Effector memory CD8-positive, alpha-beta T cell (primary cell): ENCODE measurements at regions not wholly inside any gene's neighbourhood (a gene's known extent, or its start where the extent isn't known, plus 50 kb on each side); places are given as distances from the start of the nearest gene placed in this dataset.

Experiments
- ATAC-seq: fragments of 150-1000 bp; cut with Tn5 transposase; replicated peaks from 2 replicates; pipeline ENCODE4 v1.10.0; 2021; ENCODE audit warnings: mild to moderate bottlenecking, moderate library complexity
- DNase-seq, 3 experiments: peaks; one replicate each; pipeline ENCODE4 v3.0.0; 2021
- H3K27ac Mint-ChIP-seq, 2 donors: one replicate each; pipeline ENCODE4 v1.8.0; 2022; ENCODE audit warnings: mild to moderate bottlenecking in 2 of 2, mixed read lengths in 2 of 2, moderate library complexity in 2 of 2
- H3K27me3 Mint-ChIP-seq, 2 donors: one replicate each; pipeline ENCODE4 v1.8.0; 2022; ENCODE audit warnings: mixed read lengths in 2 of 2
- H3K36me3 Mint-ChIP-seq: one replicate; pipeline ENCODE4 v1.8.0; 2022; ENCODE audit warnings: mild to moderate bottlenecking, moderate library complexity, mixed read lengths; ENCODE audit not compliant: insufficient read depth
- H3K4me1 Mint-ChIP-seq, 2 donors: one replicate each; pipeline ENCODE4 v1.8.0; 2022; ENCODE audit warnings: low read depth in 2 of 2, mixed read lengths in 2 of 2
- H3K4me3 Mint-ChIP-seq, 2 donors: one replicate each; pipeline ENCODE4 v1.8.0; 2022; ENCODE audit warnings: mild to moderate bottlenecking in 2 of 2, mixed read lengths in 2 of 2, moderate library complexity in 2 of 2
- H3K9me3 Mint-ChIP-seq, 2 donors: one replicate each; pipeline ENCODE4 v1.8.0; 2022; ENCODE audit warnings: mixed read lengths in 2 of 2

DNA sequence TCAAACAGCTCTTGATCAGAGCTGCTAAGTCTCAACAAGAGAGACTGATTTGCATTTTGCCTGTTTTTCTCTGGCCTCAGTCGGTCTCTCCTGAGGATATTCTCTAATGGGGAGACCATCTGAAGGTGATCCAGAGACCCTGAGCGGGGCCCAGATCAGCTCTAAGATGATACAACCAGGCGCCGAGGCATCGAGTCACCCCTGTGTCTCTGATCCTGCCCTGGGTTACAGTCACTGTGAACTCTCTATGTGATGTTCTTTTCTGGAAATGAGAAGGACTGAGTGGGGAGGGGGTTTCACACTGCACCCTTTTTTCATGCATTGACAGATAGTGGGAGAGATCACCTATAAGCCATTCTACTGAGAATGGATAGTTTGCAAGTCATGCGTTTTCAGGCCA is 247.6 kb upstream of the PWP1 start:
- Mint-ChIP-seq H3K36me3 (no peaks in the 10 kb centered on the region), H3K27me3 (no peaks in the 10 kb centered on the region), H3K4me3 (no peak overlapping the region), H3K27ac (no peak overlapping the region), H3K9me3 (no peaks in the 10 kb centered on the region), H3K4me1 (peaks cover 16 to 20% of the 10 kb centered on the region in 2 donors)
- DNase-seq (no peak), ATAC-seq (no peak)

- Mint-ChIP-seq H3K4me1 (peaks cover 22 to 26% of the 10 kb centered on the region in 2 donors), H3K27ac (peak overlapping the region in 1 of 2 donors; percentile 44), H3K36me3 (no peaks in the 10 kb centered on the region), H3K27me3 (no peaks in the 10 kb centered on the region), H3K9me3 (no peaks in the 10 kb centered on the region), H3K4me3 (no peak overlapping the region)
- ATAC-seq, result no peak
- no peak for DNase-seq
Observed at GRCh38 chr12:107439026-107439738, 246.4 kb upstream of the PWP1 start.

GRCh38 chr12:107440606-107441005 is 245.0 kb upstream of the PWP1 start:
- no peaks in the 10 kb centered on the region for H3K9me3 Mint-ChIP-seq
- no peak for ATAC-seq
- no peaks in the 10 kb centered on the region for H3K27me3 Mint-ChIP-seq
- H3K27ac Mint-ChIP-seq, result peak overlapping the region; percentile 9 to 90
- H3K4me1 Mint-ChIP-seq, result peaks cover 25 to 26% of the 10 kb centered on the region in 2 donors
- no peaks in the 10 kb centered on the region for H3K36me3 Mint-ChIP-seq
- DNase-seq, result no peak
- peak overlapping the region in 1 of 2 donors; percentile 3 for H3K4me3 Mint-ChIP-seq

GRCh38 chr12:107441665-107442300 is 243.8 kb upstream of the PWP1 start:
- H3K9me3 Mint-ChIP-seq, result no peaks in the 10 kb centered on the region
- peaks cover 25 to 26% of the 10 kb centered on the region in 2 donors for H3K4me1 Mint-ChIP-seq
- no peaks in the 10 kb centered on the region for H3K36me3 Mint-ChIP-seq
- peak; percentile 87 for ATAC-seq
- no peaks in the 10 kb centered on the region for H3K27me3 Mint-ChIP-seq
- peak overlapping the region; percentile 38 to 62 for H3K4me3 Mint-ChIP-seq
- peak in 1 of 3 experiments; percentile 2 for DNase-seq
- peak overlapping the region; percentile 44 to 90 for H3K27ac Mint-ChIP-seq

- Mint-ChIP-seq H3K4me1 (peaks cover 25 to 26% of the 10 kb centered on the region in 2 donors), H3K9me3 (no peaks in the 10 kb centered on the region), H3K4me3 (peak overlapping the region; percentile 38 to 62), H3K27me3 (no peaks in the 10 kb centered on the region), H3K27ac (peak overlapping the region; percentile 44 to 90), H3K36me3 (no peaks in the 10 kb centered on the region)
- DNase-seq (no peak), ATAC-seq (no peak)
Observed at GRCh38 chr12:107442326-107442987, 243.1 kb upstream of the PWP1 start.

DNA sequence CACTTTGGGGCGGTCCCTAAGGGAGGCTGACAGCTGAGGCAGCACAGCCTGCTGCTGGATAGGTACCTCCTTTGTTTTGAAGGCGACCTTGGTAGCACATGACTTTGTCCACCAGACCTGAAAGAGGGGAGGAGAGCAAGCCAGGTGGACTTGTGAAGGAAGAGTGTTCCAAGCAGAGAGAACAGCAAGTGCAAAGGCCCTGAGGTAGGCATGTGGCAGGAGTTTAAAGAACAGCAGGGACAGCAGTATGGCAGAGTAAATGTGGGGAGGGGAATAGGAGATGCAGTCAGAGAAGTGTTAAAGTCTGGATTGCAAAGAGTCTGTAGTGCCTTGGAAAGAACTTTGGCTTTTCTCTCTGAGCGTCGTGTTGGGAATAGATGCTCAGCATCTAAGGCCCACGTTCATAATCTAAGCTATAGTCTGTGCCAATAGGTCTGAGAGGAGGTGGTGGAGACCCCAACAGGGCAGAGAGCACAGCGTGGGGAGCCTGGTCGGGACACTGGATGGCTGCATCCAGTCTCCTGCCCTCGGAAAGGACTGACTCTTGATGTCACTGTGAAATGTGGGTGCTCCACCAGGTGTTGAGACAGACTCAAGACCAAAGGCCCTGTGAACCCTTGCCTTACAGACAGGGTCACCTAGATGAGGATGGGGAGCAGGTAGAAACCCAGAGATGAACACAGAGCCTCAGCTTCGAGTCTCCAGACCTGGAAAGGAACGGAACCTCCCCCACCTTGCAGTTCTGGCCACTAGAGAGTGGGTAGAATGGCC is 242.1 kb upstream of the PWP1 start:
- DNase-seq (no peak), ATAC-seq (no peak)
- Mint-ChIP-seq H3K9me3 (no peaks in the 10 kb centered on the region), H3K27me3 (no peaks in the 10 kb centered on the region), H3K27ac (peak overlapping the region in 1 of 2 donors; percentile 5), H3K4me1 (peaks cover 25 to 30% of the 10 kb centered on the region in 2 donors), H3K4me3 (no peak overlapping the region), H3K36me3 (no peaks in the 10 kb centered on the region)

DNA sequence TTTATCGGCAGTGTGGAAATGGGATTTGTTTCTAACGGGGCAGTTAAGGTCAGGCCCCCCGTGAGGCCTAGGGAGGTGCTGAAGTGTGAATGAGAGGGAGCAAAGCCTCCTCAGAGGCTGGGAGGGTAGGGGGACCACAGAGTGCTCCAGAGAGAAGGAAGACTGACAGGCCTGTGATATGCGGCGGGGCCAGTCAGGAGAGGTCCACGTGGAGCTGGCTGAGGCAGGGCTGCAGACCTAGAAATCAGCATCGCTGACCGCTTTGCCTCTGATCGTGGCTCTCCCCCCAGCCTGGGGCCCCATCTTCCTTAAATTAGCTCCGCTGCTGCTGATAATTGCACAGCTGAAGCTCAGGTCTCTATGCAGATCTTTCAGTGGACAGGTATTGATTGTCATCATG is 240.8 kb upstream of the PWP1 start:
- Mint-ChIP-seq H3K27me3 (no peaks in the 10 kb centered on the region), H3K27ac (peak overlapping the region in 1 of 2 donors; percentile 5), H3K36me3 (no peaks in the 10 kb centered on the region), H3K4me3 (no peak overlapping the region), H3K9me3 (no peaks in the 10 kb centered on the region), H3K4me1 (peaks cover 20 to 21% of the 10 kb centered on the region in 2 donors)
- ATAC-seq (no peak), DNase-seq (no peak)

DNA sequence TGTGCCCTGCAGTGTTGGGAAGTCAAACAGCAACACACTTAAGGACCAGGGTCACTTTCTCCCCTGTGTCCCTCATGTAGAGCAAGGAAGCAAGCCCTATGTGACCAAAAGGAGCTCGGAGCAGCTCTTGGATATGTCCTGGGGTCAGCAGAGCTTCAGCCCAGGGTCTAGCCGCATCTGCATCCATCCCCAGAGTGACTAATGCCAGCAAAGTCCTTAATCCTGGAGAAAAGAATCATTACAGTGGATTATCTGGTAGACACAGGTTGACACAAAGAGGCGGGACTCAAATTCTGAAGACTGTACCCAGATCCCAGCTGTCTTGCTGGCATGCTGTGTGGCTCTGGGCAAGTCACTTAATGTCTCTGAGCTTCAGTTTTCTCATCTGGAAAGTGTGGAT is 239.1 kb upstream of the PWP1 start:
- H3K27me3 Mint-ChIP-seq, result no peaks in the 10 kb centered on the region
- H3K4me3 Mint-ChIP-seq, result no peak overlapping the region
- H3K27ac Mint-ChIP-seq, result no peak overlapping the region
- H3K36me3 Mint-ChIP-seq, result no peaks in the 10 kb centered on the region
- DNase-seq (no peak), ATAC-seq (no peak)
- H3K9me3 Mint-ChIP-seq, result no peaks in the 10 kb centered on the region
- peaks cover 12 to 14% of the 10 kb centered on the region in 2 donors for H3K4me1 Mint-ChIP-seq

- no peak for DNase-seq
- no peak overlapping the region for H3K4me3 Mint-ChIP-seq
- no peak overlapping the region for H3K27ac Mint-ChIP-seq
- H3K9me3 Mint-ChIP-seq, result no peaks in the 10 kb centered on the region
- H3K36me3 Mint-ChIP-seq, result no peaks in the 10 kb centered on the region
- H3K4me1 Mint-ChIP-seq, result peaks cover 10 to 14% of the 10 kb centered on the region in 2 donors
- no peak for ATAC-seq
- no peaks in the 10 kb centered on the region for H3K27me3 Mint-ChIP-seq
Observed at GRCh38 chr12:107447336-107447735, 238.3 kb upstream of the PWP1 start.

DNA sequence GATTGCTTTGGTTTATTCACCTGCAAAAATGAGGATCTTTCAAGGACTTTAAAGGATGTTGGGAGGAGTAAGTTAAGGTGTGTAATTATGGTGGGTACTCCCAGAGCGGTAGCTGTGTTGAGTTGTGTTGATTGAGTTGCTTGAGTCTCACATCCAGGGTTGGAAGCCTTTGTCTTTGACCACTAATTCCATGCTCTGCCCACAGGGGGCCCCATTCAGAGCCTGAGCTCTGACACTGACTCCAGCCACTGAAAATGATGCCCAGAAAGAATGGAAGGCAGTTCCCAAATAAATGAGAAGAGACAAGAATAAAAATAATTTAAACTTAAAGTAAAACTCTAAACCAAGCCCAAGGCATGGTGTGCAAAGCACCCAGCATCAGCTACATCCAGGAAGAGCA is 237.4 kb upstream of the PWP1 start:
- no peaks in the 10 kb centered on the region for H3K27me3 Mint-ChIP-seq
- ATAC-seq (no peak), DNase-seq (no peak)
- H3K4me3 Mint-ChIP-seq, result no peak overlapping the region
- H3K27ac Mint-ChIP-seq, result no peak overlapping the region
- no peaks in the 10 kb centered on the region for H3K36me3 Mint-ChIP-seq
- peaks cover 8 to 13% of the 10 kb centered on the region in 2 donors for H3K4me1 Mint-ChIP-seq
- peaks cover 0 to 4% of the 10 kb centered on the region in 2 donors for H3K9me3 Mint-ChIP-seq

- ATAC-seq (no peak), DNase-seq (no peak)
- Mint-ChIP-seq H3K27ac (no peak overlapping the region), H3K9me3 (peaks cover 0 to 4% of the 10 kb centered on the region in 2 donors), H3K4me1 (peaks cover 4 to 7% of the 10 kb centered on the region in 2 donors), H3K27me3 (no peaks in the 10 kb centered on the region), H3K4me3 (no peak overlapping the region), H3K36me3 (no peaks in the 10 kb centered on the region)
Observed at GRCh38 chr12:107449891-107450290, 235.7 kb upstream of the PWP1 start.

- Mint-ChIP-seq H3K4me3 (no peak overlapping the region), H3K27me3 (no peaks in the 10 kb centered on the region), H3K27ac (no peak overlapping the region), H3K9me3 (peaks cover 0 to 4% of the 10 kb centered on the region in 2 donors), H3K4me1 (peaks cover 4 to 9% of the 10 kb centered on the region in 2 donors), H3K36me3 (no peaks in the 10 kb centered on the region)
- DNase-seq (no peak), ATAC-seq (no peak)
Observed at GRCh38 chr12:107450541-107450940, 235.1 kb upstream of the PWP1 start.

GRCh38 chr12:107451246-107451645 is 234.4 kb upstream of the PWP1 start:
- Mint-ChIP-seq H3K27ac (no peak overlapping the region), H3K9me3 (peaks cover 0 to 4% of the 10 kb centered on the region in 2 donors), H3K4me3 (no peak overlapping the region), H3K27me3 (no peaks in the 10 kb centered on the region), H3K36me3 (no peaks in the 10 kb centered on the region), H3K4me1 (peaks cover 4 to 9% of the 10 kb centered on the region in 2 donors)
- no peak for DNase-seq
- no peak for ATAC-seq
